HEK293 (cell line): ENCODE measurements at regions not wholly inside any gene's neighbourhood (a gene's known extent, or its start where the extent isn't known, plus 50 kb on each side); places are given as distances from the start of the nearest gene placed in this dataset.

Source experiments
- CTCF ChIA-PET: fragments of 350-600 bp; formaldehyde crosslinking; extraction: SDS; loops from one replicate; lab custom pipeline; 2021; ENCODE audit warnings: antibody characterized with exemption; lab: Yijun Ruan, JAX
- POLR2A ChIA-PET: fragments of 300-600 bp; formaldehyde crosslinking; extraction: SDS; loops from one replicate; lab custom pipeline; 2020; ENCODE audit warnings: antibody characterized with exemption, inconsistent platforms; lab: Yijun Ruan, JAX
- H3K27ac ChIP-seq: fragments of 200-500 bp; sonication (Bioruptor generic); 2 replicates; pipeline ENCODE4 v1.5.1; 2014; ENCODE audit warnings: low read depth, low read length, control low read depth, inconsistent platforms; ENCODE audit errors: extremely low read depth
- H3K36me3 ChIP-seq, 2 experiments: fragments of 200-500 bp in 1 of 2; sonication (Bioruptor generic) in 1 of 2; 1 replicate in 1 of 2; 2 replicates in 1 of 2; pipeline ENCODE4 v1.5.1; 2014 to 2017; ENCODE audit warnings: inconsistent platforms in 2 of 2, low read length in 2 of 2; ENCODE audit not compliant: control insufficient read depth in 2 of 2, insufficient read depth in 1 of 2
- H3K4me1 ChIP-seq: fragments of 200-500 bp; sonication (Bioruptor generic); 2 replicates; pipeline ENCODE4 v1.5.1; 2014; ENCODE audit warnings: mild to moderate bottlenecking, low read length, inconsistent platforms; ENCODE audit not compliant: control insufficient read depth, insufficient read depth
- H3K4me3 ChIP-seq: 2 replicates; pipeline ENCODE4 v1.5.1; 2011; ENCODE audit warnings: low read depth, mild to moderate bottlenecking, control low read depth, low read length, moderate library complexity
- H3K9me3 ChIP-seq: fragments of 200-500 bp; sonication (Bioruptor generic); 2 replicates; pipeline ENCODE4 v1.5.1; 2014; ENCODE audit warnings: low read depth, low read length, inconsistent platforms; ENCODE audit not compliant: control insufficient read depth, insufficient read depth
- BCL11B ChIP-seq: fragments of 450-650 bp; formaldehyde crosslinking; IDR thresholded peaks from 2 replicates; pipeline ENCODE4 v1.5.1; 2016; ENCODE audit warnings: low read depth, missing biosample characterization, missing genetic modification characterization
- WT1 ChIP-seq: fragments of 450-650 bp; formaldehyde crosslinking; IDR thresholded peaks from 2 replicates; pipeline ENCODE4 v1.5.1; 2016; ENCODE audit warnings: missing biosample characterization, missing genetic modification characterization
- ZBTB1 ChIP-seq: fragments of 450-650 bp; formaldehyde crosslinking; IDR thresholded peaks from 2 replicates; pipeline ENCODE4 v1.5.1; 2016; ENCODE audit warnings: missing biosample characterization, missing genetic modification characterization
- ZIC2 ChIP-seq: fragments of 450-650 bp; formaldehyde crosslinking; IDR thresholded peaks from 2 replicates; pipeline ENCODE4 v1.5.1; 2016; ENCODE audit warnings: missing biosample characterization, missing genetic modification characterization
- ZNF10 ChIP-seq: fragments of 450-650 bp; formaldehyde crosslinking; IDR thresholded peaks from 2 replicates; pipeline ENCODE4 v1.5.1; 2017; ENCODE audit warnings: missing biosample characterization, missing genetic modification characterization
- ZNF133 ChIP-seq: fragments of 450-650 bp; formaldehyde crosslinking; IDR thresholded peaks from 2 replicates; pipeline ENCODE4 v1.5.1; 2016; ENCODE audit warnings: missing biosample characterization, missing genetic modification characterization
- ZNF223 ChIP-seq: fragments of 450-650 bp; formaldehyde crosslinking; IDR thresholded peaks from 2 replicates; pipeline ENCODE4 v1.5.1; 2016; ENCODE audit warnings: missing biosample characterization, missing genetic modification characterization
- ZNF266 ChIP-seq: fragments of 450-650 bp; formaldehyde crosslinking; IDR thresholded peaks from 2 replicates; pipeline ENCODE4 v1.5.1; 2016; ENCODE audit warnings: missing biosample characterization, missing genetic modification characterization, low read depth
- ZNF302 ChIP-seq: fragments of 450-650 bp; formaldehyde crosslinking; IDR thresholded peaks from 2 replicates; pipeline ENCODE4 v1.5.1; 2016; ENCODE audit warnings: missing biosample characterization, missing genetic modification characterization, low read depth
- ZNF341 ChIP-seq: fragments of 450-650 bp; formaldehyde crosslinking; IDR thresholded peaks from 2 replicates; pipeline ENCODE4; 2016; ENCODE audit warnings: low read depth, missing biosample characterization, missing genetic modification characterization
- ZNF391 ChIP-seq: fragments of 450-650 bp; formaldehyde crosslinking; IDR thresholded peaks from 2 replicates; pipeline ENCODE4 v1.5.1; 2016; ENCODE audit warnings: low read depth, missing biosample characterization, missing genetic modification characterization, borderline replicate concordance
- ZNF394 ChIP-seq: fragments of 450-650 bp; formaldehyde crosslinking; IDR thresholded peaks from 2 replicates; pipeline ENCODE4 v1.5.1; 2016; ENCODE audit warnings: missing biosample characterization, missing genetic modification characterization, mild to moderate bottlenecking, moderate library complexity, borderline replicate concordance
- ZNF404 ChIP-seq: fragments of 450-650 bp; formaldehyde crosslinking; IDR thresholded peaks from 2 replicates; pipeline ENCODE4 v1.5.1; 2017; ENCODE audit warnings: missing biosample characterization, missing genetic modification characterization
- ZNF416 ChIP-seq: fragments of 450-650 bp; formaldehyde crosslinking; IDR thresholded peaks from 2 replicates; pipeline ENCODE4 v1.5.1; 2016; ENCODE audit warnings: missing biosample characterization, missing genetic modification characterization
- ZNF473 ChIP-seq: fragments of 450-650 bp; formaldehyde crosslinking; IDR thresholded peaks from 2 replicates; pipeline ENCODE4 v1.5.1; 2017; ENCODE audit warnings: missing biosample characterization, missing genetic modification characterization
- ZNF514 ChIP-seq: fragments of 450-650 bp; formaldehyde crosslinking; IDR thresholded peaks from 2 replicates; pipeline ENCODE4 v1.5.1; 2016; ENCODE audit warnings: missing biosample characterization, missing genetic modification characterization
- ZNF530 ChIP-seq: fragments of 450-650 bp; formaldehyde crosslinking; IDR thresholded peaks from 2 replicates; pipeline ENCODE4 v1.5.1; 2016; ENCODE audit warnings: low read depth, missing biosample characterization, missing genetic modification characterization
- ZNF548 ChIP-seq: fragments of 450-650 bp; formaldehyde crosslinking; IDR thresholded peaks from 2 replicates; pipeline ENCODE4 v1.5.1; 2016; ENCODE audit warnings: missing biosample characterization, missing genetic modification characterization
- ZNF626 ChIP-seq: fragments of 450-650 bp; sonication (Bioruptor Pico); formaldehyde crosslinking; IDR thresholded peaks from 2 replicates; pipeline ENCODE4 v1.5.1; 2018; ENCODE audit warnings: missing biosample characterization, missing genetic modification characterization, inconsistent platforms
- TF ChIP-seq, protein P1 (sequence below): fragments of 450-650 bp; IDR thresholded peaks from 2 replicates; pipeline ENCODE4 v1.5.1; 2018; ENCODE audit warnings: missing biosample characterization, mild to moderate bottlenecking, missing genetic modification characterization
- TF ChIP-seq, protein P2 (sequence below): fragments of 450-650 bp; formaldehyde crosslinking; IDR thresholded peaks from 2 replicates; pipeline ENCODE4 v1.5.0; 2017; ENCODE audit warnings: missing biosample characterization, missing genetic modification characterization, borderline replicate concordance
- TF ChIP-seq, protein P3 (sequence below): fragments of 450-650 bp; formaldehyde crosslinking; IDR thresholded peaks from 2 replicates; pipeline ENCODE4 v1.5.1; 2016; ENCODE audit warnings: missing biosample characterization, missing genetic modification characterization
- TF ChIP-seq, protein P4 (sequence below): fragments of 450-650 bp; formaldehyde crosslinking; IDR thresholded peaks from 2 replicates; pipeline ENCODE4 v1.5.1; 2017; ENCODE audit warnings: missing biosample characterization, missing genetic modification characterization

DNA sequence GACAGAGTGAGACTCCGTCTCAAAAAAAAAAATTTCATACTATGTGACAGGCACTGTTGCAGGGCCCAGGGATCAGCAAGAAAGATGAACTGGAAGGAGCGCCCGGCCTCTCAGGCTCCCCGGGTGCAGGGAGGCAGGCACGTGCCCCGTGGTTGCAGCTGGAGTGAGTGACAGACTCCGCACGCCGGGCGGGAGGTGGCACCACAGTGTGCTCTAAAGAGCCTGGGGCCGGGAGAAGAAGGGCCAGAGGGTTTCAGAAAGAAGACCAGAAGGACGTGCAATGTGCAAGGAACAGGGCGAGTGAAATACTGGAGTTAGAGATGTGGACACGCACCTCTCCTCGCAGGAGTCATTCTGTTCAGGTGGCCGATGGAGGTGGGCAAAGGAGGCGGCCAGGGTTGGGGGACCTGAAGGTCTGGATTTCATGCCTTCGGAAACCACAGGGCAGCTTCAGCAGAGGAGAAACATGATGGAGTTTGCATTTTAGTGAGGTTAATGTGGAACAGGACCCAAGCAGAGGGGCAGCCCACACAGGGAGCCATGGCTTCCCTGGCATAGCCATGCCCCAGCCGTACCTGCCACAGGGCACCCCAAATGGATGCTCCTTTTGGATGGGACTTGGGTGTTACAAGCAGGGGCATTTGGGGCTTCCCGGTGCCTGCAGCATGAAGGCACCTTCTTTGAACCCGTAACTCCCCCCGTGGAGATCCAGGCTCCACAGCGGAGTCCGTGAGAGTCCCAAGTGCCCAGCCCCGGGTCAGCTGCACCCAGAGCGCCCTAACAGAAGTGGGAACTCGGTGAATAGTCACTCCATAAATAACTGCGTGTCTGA is 226.2 kb downstream of the ERMARD start (continued):
- TF ChIP-seq, protein P1, sequence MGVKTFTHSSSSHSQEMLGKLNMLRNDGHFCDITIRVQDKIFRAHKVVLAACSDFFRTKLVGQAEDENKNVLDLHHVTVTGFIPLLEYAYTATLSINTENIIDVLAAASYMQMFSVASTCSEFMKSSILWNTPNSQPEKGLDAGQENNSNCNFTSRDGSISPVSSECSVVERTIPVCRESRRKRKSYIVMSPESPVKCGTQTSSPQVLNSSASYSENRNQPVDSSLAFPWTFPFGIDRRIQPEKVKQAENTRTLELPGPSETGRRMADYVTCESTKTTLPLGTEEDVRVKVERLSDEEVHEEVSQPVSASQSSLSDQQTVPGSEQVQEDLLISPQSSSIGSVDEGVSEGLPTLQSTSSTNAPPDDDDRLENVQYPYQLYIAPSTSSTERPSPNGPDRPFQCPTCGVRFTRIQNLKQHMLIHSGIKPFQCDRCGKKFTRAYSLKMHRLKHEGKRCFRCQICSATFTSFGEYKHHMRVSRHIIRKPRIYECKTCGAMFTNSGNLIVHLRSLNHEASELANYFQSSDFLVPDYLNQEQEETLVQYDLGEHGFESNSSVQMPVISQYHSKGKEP (tag by site-specific recombination): no peak

DNA sequence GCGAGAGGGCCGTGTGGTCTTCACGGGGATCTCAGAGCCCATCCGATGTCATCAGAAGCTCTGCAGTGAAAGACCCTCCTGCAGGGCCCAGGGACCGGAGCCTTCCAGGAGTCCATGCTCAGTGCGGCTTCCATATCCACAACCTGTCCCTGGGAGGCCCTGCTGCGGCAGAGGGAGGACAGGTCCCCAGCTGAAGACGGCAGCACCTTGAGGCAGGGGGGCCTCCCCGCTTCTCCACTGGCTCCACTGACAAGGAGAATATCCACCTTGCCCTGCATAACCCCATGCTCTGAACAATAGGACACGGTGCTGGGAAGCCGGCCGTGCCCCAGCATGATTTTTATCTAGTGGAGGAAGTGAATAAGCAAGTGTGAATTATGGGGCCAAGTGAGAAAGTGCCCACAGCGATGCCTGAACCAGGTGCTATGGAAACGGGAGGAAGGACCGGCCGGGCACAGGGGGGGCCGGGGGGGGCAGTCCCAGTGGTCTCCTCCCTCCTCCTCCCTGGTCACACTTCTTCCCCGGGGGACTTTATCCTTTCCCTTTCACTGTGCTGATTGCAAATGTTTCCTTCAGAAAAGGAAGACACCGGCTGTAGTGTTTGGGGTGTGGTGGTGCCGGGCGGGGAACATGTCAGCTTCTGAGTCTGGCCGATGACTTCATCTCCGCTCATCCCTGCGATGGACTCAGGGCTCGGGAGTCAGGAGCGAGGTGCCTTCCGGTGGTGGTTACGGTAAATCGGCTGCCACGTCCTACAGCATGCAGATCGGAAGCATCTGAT is 225.1 kb downstream of the ERMARD start:
- H3K36me3 ChIP-seq: no peaks in the 10 kb centered on the region
- TF ChIP-seq ZNF266 (tag by site-specific recombination): no peak
- TF ChIP-seq ZNF404: no peak
- TF ChIP-seq ZBTB1 (tag by site-specific recombination): no peak
- ChIA-PET POLR2A (no interaction called here), CTCF (no interaction called here)
- no peaks in the 10 kb centered on the region for H3K4me1 ChIP-seq
- H3K9me3 ChIP-seq: no peaks in the 10 kb centered on the region
- H3K27ac ChIP-seq: no peak overlapping the region
- no peak overlapping the region for H3K4me3 ChIP-seq

DNA sequence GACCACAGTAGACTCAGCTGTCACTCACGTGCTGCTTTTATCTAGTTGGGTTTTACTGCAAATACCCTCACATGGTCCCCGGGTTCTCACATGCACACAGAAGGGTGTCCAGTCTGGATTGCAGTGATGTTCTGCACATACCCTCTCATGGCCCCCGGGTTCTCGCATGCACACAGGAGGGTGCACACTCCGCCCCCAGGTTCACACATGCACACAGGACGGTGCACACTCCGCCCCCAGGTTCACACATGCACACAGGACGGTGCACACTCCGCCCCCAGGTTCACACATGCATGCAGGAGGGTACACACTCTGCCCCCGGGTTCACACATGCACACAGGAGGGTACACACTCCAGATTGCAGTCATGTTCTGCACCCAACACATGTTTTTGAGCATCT is 224.3 kb downstream of the ERMARD start:
- CTCF ChIA-PET: interaction anchor here (0.6 to 0.9 kb wide), 2 partner anchors 25 to 27 kb away, joined by 3 to 4 read pairs; no protein-coding TSS in a partner anchor

DNA sequence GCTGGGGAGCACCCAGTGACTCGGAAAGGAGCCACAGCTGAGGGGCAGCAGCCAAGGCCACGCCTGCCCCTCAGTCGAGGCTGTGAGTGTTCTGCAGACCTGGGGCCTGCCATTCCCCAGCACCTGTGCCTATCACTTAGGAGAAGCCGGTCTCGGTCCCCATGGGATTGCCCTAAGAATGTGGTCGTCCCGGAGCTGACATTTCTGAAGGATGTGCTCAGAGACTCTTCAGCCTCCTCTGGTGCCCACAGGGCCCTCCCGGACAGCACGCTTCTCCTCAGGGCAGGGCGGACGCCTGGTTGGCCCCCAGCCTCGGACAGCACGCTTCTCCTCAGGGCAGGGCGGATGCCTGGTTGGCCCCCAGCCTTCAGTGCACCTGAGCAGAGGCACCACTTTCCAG is 223.9 kb downstream of the ERMARD start:
- no peak overlapping the region for H3K4me3 ChIP-seq
- CTCF ChIA-PET: interaction anchor here (0.6 to 0.9 kb wide), 2 partner anchors 24 to 27 kb away, joined by 3 to 4 read pairs; no protein-coding TSS in a partner anchor
- no peaks in the 10 kb centered on the region for H3K36me3 ChIP-seq
- no peak overlapping the region for H3K27ac ChIP-seq
- TF ChIP-seq ZNF223 (tag by site-specific recombination) (no peak), ZNF133 (tag by site-specific recombination) (no peak), ZNF548 (no peak), ZNF302 (tag by site-specific recombination) (no peak), ZNF391 (tag by site-specific recombination) (no peak), WT1 (tag by site-specific recombination) (no peak), ZIC2 (no peak), ZNF394 (no peak), ZBTB1 (tag by site-specific recombination) (no peak), ZNF473 (tag by site-specific recombination) (no peak)
- TF ChIP-seq, protein P2, sequence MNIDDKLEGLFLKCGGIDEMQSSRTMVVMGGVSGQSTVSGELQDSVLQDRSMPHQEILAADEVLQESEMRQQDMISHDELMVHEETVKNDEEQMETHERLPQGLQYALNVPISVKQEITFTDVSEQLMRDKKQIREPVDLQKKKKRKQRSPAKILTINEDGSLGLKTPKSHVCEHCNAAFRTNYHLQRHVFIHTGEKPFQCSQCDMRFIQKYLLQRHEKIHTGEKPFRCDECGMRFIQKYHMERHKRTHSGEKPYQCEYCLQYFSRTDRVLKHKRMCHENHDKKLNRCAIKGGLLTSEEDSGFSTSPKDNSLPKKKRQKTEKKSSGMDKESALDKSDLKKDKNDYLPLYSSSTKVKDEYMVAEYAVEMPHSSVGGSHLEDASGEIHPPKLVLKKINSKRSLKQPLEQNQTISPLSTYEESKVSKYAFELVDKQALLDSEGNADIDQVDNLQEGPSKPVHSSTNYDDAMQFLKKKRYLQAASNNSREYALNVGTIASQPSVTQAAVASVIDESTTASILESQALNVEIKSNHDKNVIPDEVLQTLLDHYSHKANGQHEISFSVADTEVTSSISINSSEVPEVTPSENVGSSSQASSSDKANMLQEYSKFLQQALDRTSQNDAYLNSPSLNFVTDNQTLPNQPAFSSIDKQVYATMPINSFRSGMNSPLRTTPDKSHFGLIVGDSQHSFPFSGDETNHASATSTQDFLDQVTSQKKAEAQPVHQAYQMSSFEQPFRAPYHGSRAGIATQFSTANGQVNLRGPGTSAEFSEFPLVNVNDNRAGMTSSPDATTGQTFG (tag by site-specific recombination): no peak
- no peaks in the 10 kb centered on the region for H3K9me3 ChIP-seq
- no peaks in the 10 kb centered on the region for H3K4me1 ChIP-seq
- POLR2A ChIA-PET: no interaction called here

More for the DNA sequence above, 224.3 kb downstream of the ERMARD start:
- no peak for TF ChIP-seq ZNF626 (tag by site-specific recombination)
- no peak for TF ChIP-seq ZNF10 (tag by site-specific recombination)
- TF ChIP-seq BCL11B (tag by site-specific recombination): no peak
- no peak for TF ChIP-seq ZNF530 (tag by site-specific recombination)
- TF ChIP-seq ZNF416 (tag by site-specific recombination): no peak
- TF ChIP-seq, protein P3, sequence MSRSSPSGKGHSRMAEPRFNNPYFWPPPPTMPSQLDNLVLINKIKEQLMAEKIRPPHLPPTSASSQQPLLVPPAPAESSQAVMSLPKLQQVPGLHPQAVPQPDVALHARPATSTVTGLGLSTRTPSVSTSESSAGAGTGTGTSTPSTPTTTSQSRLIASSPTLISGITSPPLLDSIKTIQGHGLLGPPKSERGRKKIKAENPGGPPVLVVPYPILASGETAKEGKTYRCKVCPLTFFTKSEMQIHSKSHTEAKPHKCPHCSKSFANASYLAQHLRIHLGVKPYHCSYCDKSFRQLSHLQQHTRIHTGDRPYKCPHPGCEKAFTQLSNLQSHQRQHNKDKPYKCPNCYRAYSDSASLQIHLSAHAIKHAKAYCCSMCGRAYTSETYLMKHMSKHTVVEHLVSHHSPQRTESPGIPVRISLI (tag by site-specific recombination): no peak
- TF ChIP-seq, protein P4, sequence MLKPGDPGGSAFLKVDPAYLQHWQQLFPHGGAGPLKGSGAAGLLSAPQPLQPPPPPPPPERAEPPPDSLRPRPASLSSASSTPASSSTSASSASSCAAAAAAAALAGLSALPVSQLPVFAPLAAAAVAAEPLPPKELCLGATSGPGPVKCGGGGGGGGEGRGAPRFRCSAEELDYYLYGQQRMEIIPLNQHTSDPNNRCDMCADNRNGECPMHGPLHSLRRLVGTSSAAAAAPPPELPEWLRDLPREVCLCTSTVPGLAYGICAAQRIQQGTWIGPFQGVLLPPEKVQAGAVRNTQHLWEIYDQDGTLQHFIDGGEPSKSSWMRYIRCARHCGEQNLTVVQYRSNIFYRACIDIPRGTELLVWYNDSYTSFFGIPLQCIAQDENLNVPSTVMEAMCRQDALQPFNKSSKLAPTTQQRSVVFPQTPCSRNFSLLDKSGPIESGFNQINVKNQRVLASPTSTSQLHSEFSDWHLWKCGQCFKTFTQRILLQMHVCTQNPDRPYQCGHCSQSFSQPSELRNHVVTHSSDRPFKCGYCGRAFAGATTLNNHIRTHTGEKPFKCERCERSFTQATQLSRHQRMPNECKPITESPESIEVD (tag by site-specific recombination): no peak
- no peak for TF ChIP-seq ZNF341 (tag by site-specific recombination)
- no peak for TF ChIP-seq ZNF514
- Histone ChIP-seq H3K36me3 (no peaks in the 10 kb centered on the region), H3K9me3 (no peaks in the 10 kb centered on the region), H3K4me3 (no peak overlapping the region), H3K4me1 (no peaks in the 10 kb centered on the region), H3K27ac (no peak overlapping the region)
- POLR2A ChIA-PET: no interaction called here
